ENCODE measurements at regions not wholly inside any gene's neighbourhood (a gene's known extent, or its start where the extent isn't known, plus 50 kb on each side); places are given as distances from the start of the nearest gene placed in this dataset.

- TF ChIP-seq CTCF (IDR thresholded peaks at IDR 0.05) = no peak
- no peak for TF ChIP-seq POLR2A (IDR thresholded peaks at IDR 0.05)
- TF ChIP-seq POLR2AphosphoS5 (IDR thresholded peaks at IDR 0.05) = no peak
Observed at GRCh38 chr5:10153808-10154537, 95.7 kb downstream of the ATPSCKMT start.
